Nephron progenitor cell (in vitro differentiated cells): ENCODE measurements at regions not wholly inside any gene's neighbourhood (a gene's known extent, or its start where the extent isn't known, plus 50 kb on each side); places are given as distances from the start of the nearest gene placed in this dataset.
A peak's percentile ranks its signal among the peaks of the same experiment; 100 is the strongest.

Experiments
- DNase-seq: peaks from one replicate; pipeline ENCODE4 v3.0.0; 2021
- H3K27ac Mint-ChIP-seq: 2 replicates; pipeline ENCODE4 v1.8.0; 2021; ENCODE audit warnings: mild to moderate bottlenecking, moderate library complexity, mixed read lengths
- H3K27me3 Mint-ChIP-seq: 2 replicates; pipeline ENCODE4 v1.8.0; 2021; ENCODE audit warnings: mild to moderate bottlenecking, low read depth, mixed read lengths; ENCODE audit not compliant: poor library complexity
- H3K36me3 Mint-ChIP-seq: 2 replicates; pipeline ENCODE4 v1.8.0; 2021; ENCODE audit warnings: low read depth, mixed read lengths
- H3K4me1 Mint-ChIP-seq: 2 replicates; pipeline ENCODE4 v1.8.0; 2021; ENCODE audit warnings: mixed read lengths
- H3K4me3 Mint-ChIP-seq: 2 replicates; pipeline ENCODE4 v1.8.0; 2021; ENCODE audit warnings: mild to moderate bottlenecking, moderate library complexity, mixed read lengths
- H3K9me3 Mint-ChIP-seq: 2 replicates; pipeline ENCODE4 v1.8.0; 2021; ENCODE audit warnings: mild to moderate bottlenecking, moderate library complexity, mixed read lengths
- TF ChIP-seq, protein P1 (sequence below): fragments of 200-600 bp; sonication (generic); IDR thresholded peaks from 2 replicates; pipeline ENCODE4 v1.5.0; 2021; ENCODE audit warnings: antibody characterized with exemption

DNA sequence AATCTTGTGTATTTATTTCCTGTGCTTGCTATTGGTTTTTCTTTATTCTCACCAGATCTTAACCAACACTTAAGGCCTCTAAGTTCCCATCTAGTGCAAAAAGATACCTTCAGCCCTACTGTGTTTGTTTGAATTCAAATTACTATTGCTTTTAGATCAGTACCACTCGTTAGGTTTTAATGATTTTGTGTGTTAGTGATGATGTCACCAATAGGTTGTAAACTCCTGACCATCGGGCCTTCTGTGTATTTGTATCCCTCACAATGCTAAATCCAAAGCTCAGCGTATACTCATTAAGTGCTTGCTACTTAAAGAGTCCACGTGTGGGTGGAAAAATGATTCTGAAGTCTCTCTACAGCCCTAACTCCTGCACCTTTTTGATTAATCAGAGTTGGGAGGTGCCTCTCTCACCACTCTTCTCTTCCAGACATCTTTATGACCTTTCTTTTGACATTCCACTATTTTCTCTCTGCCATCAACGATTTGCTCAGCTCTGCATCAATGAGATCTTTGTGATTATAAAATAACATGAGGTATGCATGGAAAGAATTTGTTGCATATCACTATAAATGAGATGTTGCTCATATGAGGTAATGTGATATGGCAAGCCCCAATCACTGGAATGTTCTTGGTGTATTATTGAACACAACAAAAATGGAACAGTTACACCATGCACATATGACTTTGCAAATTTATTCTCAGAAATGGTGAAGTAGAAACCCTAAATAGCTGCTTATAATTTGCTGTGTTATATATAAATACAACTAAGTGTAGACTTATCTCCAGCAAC, 55.1 kb upstream of the LAMA2 start:
- TF ChIP-seq, protein P1, sequence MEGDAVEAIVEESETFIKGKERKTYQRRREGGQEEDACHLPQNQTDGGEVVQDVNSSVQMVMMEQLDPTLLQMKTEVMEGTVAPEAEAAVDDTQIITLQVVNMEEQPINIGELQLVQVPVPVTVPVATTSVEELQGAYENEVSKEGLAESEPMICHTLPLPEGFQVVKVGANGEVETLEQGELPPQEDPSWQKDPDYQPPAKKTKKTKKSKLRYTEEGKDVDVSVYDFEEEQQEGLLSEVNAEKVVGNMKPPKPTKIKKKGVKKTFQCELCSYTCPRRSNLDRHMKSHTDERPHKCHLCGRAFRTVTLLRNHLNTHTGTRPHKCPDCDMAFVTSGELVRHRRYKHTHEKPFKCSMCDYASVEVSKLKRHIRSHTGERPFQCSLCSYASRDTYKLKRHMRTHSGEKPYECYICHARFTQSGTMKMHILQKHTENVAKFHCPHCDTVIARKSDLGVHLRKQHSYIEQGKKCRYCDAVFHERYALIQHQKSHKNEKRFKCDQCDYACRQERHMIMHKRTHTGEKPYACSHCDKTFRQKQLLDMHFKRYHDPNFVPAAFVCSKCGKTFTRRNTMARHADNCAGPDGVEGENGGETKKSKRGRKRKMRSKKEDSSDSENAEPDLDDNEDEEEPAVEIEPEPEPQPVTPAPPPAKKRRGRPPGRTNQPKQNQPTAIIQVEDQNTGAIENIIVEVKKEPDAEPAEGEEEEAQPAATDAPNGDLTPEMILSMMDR, result no peak
- no peak overlapping the region for H3K27ac Mint-ChIP-seq
- peaks cover 30% of the 10 kb centered on the region for H3K9me3 Mint-ChIP-seq
- H3K27me3 Mint-ChIP-seq, result peaks cover 3% of the 10 kb centered on the region
- DNase-seq, result no peak
- no peak overlapping the region for H3K4me3 Mint-ChIP-seq
- no peaks in the 10 kb centered on the region for H3K4me1 Mint-ChIP-seq
- no peaks in the 10 kb centered on the region for H3K36me3 Mint-ChIP-seq

DNA sequence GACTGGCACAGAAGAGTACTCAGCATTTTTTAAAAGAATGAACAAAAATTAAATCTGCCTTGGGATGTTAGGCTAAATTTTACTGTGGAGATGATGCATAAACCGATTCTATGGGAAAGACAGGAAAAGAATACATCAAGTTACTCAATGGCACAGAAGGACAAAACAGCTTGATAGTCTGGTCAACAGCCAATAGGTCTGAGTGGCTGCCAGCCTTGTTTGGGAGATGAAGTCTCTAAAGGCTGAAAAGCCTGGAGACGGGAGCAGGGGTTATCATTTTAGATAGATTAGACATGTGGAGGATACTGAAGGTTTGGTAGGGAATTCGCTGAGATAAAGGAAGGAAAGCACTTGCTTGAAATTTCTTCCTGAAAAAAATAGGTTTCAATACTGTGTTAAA, 56.3 kb upstream of the LAMA2 start:
- Mint-ChIP-seq H3K4me3 (no peak overlapping the region), H3K27ac (no peak overlapping the region), H3K9me3 (peaks cover 22% of the 10 kb centered on the region), H3K36me3 (no peaks in the 10 kb centered on the region), H3K4me1 (no peaks in the 10 kb centered on the region), H3K27me3 (peaks cover 3% of the 10 kb centered on the region)
- TF ChIP-seq, protein P1, result no peak
- no peak for DNase-seq

DNA sequence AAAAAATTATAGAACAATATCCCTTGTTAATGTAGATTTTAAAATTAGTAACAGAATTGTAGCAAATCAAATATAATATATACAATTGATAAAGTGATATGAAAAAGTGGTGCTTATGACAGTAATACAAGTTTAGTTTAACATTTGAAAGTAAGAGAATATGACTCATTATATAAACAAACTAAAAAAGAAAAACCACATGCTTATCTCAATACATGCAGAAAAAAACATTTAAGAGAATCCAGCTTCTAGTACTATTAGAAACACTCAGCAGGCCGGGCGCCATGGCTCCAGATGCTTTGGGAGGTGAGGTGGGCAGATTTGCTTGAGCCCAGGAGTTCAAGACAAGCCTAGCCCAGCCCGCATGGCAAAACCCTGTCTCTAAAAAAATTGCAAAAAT, 60.7 kb upstream of the LAMA2 start:
- Mint-ChIP-seq H3K9me3 (no peaks in the 10 kb centered on the region), H3K36me3 (no peaks in the 10 kb centered on the region), H3K27ac (no peak overlapping the region), H3K4me3 (no peak overlapping the region), H3K4me1 (no peaks in the 10 kb centered on the region), H3K27me3 (peaks cover 3% of the 10 kb centered on the region)
- TF ChIP-seq, protein P1, result no peak
- no peak for DNase-seq

- H3K36me3 Mint-ChIP-seq, result no peaks in the 10 kb centered on the region
- no peak for DNase-seq
- no peaks in the 10 kb centered on the region for H3K4me1 Mint-ChIP-seq
- H3K27me3 Mint-ChIP-seq, result no peaks in the 10 kb centered on the region
- TF ChIP-seq, protein P1, result no peak
- H3K4me3 Mint-ChIP-seq, result no peak overlapping the region
- H3K27ac Mint-ChIP-seq, result no peak overlapping the region
- H3K9me3 Mint-ChIP-seq, result no peaks in the 10 kb centered on the region
Observed at GRCh38 chr6:128821116-128821515, 61.8 kb upstream of the LAMA2 start.

DNA sequence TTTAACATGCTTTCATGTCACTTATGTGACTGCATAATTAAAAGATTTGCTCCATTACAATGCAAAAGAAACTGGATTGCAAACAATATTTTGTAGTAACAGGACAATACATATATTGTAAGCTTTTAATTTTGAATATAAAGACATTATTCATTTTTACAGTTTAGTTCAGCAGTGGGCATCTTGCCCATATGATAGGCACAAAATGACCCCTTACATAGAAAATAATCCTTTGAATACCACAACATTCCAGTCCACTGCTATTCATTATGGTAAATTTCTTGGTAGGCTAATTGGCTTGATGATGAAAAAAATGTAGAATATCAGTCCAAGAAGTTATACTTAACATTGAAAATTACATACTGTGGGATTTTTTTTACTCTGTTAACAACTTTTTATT, 74.1 kb upstream of the LAMA2 start:
- H3K27me3 Mint-ChIP-seq, result no peaks in the 10 kb centered on the region
- H3K27ac Mint-ChIP-seq, result no peak overlapping the region
- H3K36me3 Mint-ChIP-seq, result no peaks in the 10 kb centered on the region
- peaks cover 3% of the 10 kb centered on the region for H3K9me3 Mint-ChIP-seq
- H3K4me1 Mint-ChIP-seq, result peaks cover 5% of the 10 kb centered on the region
- DNase-seq, result no peak
- H3K4me3 Mint-ChIP-seq, result no peak overlapping the region
- TF ChIP-seq, protein P1, result no peak

DNA sequence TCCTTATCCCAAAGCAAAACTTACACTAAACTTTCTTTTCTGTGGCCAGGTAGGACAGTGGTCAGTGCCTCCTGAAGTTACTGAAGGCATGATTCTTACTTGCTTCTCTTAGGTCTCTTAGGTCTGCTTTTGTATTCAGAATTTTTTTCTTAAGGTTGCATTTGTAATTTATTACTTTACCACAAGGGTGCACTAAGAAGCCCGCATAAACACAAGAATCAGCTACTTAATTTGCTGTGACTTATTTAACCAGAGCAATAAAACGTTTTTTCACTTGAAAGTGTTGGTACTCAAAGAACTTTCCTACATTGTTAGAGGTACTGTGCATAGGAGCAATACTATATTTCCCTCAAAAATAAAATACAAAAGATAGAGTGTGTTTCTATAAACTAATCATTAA, 75.4 kb upstream of the LAMA2 start:
- H3K9me3 Mint-ChIP-seq, result peaks cover 3% of the 10 kb centered on the region
- DNase-seq, result no peak
- H3K4me3 Mint-ChIP-seq, result no peak overlapping the region
- no peaks in the 10 kb centered on the region for H3K27me3 Mint-ChIP-seq
- H3K4me1 Mint-ChIP-seq, result peaks cover 5% of the 10 kb centered on the region
- H3K36me3 Mint-ChIP-seq, result no peaks in the 10 kb centered on the region
- TF ChIP-seq, protein P1, result peak; percentile 39
- no peak overlapping the region for H3K27ac Mint-ChIP-seq
